HG03103 (cell line): ENCODE measurements at regions not wholly inside any gene's neighbourhood (a gene's known extent, or its start where the extent isn't known, plus 50 kb on each side); places are given as distances from the start of the nearest gene placed in this dataset.

Source experiments
- ATAC-seq: cut with Tn5 transposase; IDR thresholded peaks from one replicate; pipeline ENCODE4 v1.9.1; 2021; ENCODE audit warnings: low read depth; ENCODE audit not compliant: unreplicated experiment

- ATAC-seq = no peak
Measured at GRCh38 chr4:89665662-89666061, 171.3 kb downstream of the SNCA start.

DNA sequence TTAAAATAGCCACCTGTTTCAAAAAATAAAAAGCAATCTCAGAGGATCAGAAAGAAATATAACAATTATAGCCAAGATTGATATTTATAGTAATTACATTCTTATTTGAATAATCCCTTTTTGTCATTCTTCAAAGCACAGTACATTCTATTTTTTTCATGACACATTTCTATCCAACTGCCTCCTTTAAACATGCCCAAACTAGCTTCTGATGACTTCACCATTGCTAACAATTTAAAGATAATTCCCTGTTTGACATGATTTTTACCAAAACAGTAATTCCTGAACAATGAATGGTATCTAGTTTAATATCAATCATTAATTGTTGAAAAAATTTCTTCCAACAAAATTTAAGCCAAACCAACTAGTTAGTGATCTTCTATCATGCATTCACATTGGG is 172.4 kb downstream of the SNCA start:
- ATAC-seq = no peak

DNA sequence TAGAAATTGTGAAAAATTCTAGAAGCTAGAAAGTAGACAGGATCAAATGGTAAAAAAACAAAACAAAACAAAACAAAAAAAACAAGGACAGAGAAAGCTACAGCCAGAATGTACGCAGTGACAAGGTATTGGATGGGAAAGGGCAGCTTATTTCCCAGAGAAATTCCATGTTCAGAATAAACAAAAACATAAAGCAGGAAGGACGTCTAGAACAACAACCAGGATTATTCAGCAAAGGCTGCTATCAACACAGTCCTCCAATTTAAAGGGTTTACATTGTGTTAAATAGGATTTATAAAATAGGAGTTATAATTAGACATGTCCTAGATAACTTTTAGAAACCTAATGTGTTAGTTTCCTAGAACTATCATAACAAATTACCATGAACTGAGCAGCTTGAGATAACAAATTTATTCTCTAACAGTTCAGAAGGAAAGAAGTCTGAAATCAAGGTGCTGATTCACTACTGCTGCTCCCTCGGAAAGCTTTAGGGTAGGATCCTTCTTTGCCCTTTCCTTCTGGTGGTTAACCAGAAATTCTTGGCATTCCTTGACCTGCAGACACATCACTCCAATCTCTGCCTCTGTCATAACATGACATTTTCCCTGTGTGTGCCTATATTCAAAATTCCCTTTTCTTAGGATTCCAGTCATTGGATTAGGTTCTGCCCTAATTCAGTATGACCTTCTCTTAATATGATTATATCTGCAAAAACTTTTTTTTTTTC is 175.6 kb downstream of the SNCA start:
- no peak for ATAC-seq

DNA sequence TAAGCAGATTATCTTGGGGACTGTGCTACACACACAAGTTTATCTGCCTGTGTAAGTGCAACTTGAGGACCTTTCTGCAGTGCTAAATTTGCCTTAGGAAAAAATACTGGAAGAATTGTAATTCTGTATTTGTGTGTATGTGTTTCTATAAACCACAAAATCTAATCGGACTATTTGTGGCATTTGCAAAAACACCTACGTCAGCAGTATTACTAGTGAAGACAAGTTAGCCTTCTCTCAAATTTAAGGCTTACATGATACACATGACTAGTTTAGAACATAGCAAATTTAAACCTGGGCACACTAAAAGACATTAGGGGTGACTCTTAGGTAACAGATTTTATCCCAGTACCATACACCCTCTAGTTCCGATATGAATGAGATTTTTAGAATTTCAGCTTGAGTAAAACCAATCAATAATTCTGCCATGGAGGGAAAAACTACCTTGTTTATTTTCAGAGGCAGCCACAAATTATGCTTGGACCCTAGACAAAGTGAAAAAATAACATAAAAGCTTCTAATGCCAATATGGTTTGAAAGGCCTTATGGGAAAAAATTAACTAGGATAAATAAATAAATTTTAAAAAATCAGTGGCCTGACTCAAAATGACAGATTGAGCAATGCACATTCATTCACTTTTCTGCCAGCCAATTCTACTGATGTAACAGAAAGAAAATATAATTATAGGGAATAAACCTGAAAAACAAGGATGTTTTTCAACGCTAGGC is 176.4 kb downstream of the SNCA start:
- ATAC-seq = no peak

DNA sequence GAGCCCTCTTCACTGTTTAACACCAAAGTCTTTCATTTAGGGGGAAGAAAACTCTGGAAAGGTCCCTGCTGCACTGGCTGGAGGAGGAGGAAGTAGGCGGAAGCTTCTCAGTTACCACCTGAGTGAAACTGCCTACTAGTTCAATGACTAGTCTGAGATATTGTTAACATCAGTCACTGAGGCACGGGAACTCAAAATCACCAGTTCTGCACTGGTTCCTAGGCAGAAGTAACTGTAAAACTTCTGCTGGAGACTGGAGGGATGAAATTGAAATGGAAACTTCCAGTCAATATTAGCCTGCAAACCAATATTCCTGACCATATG is 178.3 kb downstream of the SNCA start:
- ATAC-seq = peak; percentile 77

DNA sequence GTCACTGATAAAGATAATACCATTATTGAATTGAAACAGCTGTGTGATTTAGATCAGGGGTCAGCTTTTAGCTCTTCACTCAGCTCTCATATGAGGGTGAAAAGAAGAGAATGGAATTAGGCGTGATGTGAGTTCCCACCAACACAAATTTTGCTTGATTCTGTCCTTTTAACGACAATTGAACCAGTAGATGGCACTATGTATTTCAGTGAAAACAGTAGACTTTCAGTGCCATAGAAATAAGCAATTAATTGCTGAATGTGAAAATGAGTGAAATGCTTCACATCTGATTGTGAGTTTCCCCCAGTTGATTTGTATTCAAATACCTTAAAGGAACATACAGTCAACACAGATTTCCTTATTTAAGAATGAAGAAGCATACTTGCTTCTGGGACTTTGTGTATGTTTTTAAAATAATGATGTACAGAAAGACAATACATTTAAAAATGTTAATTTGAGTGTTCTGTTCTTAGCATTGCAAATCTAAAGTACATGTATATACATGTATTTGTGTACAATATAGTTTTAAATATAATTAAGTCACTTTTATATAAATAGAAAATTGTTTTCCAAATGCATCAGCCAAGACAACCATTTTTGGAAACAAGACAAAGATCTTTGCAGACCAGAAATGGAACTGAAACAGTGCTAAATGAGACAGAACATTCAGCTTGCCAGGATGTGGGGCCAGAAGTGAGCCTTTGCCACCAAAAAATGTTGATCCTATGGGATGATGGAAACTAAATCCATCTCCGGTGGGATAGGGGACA is 178.8 kb downstream of the SNCA start:
- ATAC-seq = peak; percentile 60

- no peak for ATAC-seq
Measured at GRCh38 chr4:89653012-89653411, 183.9 kb downstream of the SNCA start.

GRCh38 chr4:89645482-89645881 is 191.5 kb downstream of the SNCA start:
- ATAC-seq = no peak

DNA sequence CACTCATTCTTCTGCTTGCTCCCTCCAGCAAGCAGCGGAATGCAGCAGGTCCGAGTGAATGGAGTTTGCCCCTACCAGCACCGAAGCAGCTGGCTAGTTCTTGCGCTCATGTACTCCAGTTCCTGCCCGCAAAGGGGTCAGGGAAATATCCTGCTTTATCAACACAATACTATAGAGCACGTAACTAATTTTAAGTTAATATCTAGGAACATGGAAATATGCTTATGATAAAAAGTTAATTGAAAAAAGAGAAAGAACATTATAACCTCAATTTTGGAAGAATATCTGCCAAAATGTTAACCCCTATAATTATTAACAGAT is 195.6 kb downstream of the SNCA start:
- no peak for ATAC-seq

DNA sequence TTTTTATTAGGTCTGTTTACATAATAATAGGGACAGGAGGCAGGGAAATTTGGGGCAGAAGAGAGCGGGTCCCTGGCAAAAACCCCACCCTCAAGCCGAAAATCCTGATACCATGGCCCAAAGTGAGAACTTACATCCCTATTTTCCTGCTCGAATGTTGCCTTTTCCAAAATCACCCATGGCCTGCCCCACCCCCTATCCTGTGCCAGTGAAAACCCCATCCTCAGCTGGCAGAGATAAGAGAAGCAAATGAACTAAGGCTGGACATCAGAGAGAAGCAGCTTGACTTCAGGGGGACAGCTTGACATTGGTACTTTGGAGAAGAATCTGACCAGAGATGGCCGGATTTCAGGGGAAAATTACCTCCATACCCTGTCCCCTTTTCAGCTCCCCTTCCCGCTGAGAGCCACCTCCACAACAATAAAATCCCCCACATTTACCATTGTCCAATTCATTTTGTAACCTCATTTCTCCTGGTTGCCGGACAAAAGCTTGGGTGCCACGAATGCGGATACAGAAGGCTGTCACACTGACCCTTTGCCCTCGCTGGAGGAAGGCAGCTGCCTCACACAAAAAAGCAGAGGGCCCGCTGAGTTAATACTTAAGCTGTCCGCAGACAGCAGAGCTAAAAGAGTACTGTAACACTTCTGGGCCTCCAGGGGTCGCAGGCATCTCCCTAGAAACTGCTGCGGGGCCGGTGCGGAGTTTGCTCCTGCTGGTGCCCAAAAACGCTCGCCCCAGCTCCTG is 196.2 kb downstream of the SNCA start:
- no peak for ATAC-seq

GRCh38 chr4:89639395-89639794 is 197.6 kb downstream of the SNCA start:
- ATAC-seq = no peak

GRCh38 chr4:89625599-89626293 is 211.2 kb downstream of the SNCA start:
- ATAC-seq = no peak

DNA sequence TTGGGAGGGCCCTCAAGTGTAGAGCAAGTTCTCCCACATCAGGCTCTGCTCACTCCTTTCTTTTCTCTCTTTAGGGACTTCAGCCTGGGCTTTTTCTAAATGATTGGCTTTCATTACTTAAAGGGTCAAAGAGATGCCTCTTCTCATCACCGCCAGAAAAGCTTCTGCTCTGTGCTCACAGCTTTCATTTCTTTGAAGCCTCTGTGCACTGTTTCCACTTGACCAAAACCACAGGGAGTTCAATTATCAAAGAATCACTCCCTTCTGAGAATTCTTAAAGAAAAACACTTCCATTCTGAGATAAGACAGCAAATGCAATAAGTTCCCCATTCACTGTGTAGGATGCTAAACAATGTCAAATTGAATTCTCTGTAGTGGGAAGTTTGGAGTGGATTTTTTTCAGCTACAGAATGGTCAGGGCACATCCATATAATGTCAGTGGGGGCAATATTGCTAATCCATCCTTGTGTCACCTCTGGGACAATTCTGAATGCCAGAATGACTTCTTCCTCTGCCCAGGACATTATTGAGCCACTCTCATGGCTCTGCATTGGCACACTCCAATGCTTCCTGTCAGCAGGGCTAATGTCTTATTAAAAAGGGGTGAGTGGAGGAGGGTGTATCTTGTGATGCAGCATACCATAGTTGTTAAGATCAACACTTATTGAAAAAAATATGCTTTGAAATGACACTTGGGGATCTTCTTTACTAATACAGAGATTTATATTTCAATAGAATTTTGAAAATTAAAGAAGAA is 217.6 kb downstream of the SNCA start:
- no peak for ATAC-seq

DNA sequence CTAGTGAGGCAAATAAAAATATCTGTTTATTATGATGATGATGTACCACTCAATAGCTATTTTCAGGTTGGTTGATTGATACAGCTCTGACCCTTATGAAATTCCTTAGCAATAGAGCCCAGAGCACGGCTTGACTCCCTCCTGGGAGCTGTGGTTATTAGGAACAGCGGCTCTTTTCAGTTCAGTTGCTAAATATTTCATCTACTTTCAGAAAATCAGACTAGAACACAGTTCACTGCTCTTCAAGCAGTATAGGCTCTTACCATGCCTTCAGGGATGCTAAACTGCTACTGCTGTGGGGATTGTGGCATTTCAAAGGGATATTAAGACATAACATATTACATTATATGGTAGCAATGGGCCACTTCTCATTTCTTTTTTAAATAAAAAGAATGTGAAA is 218.8 kb downstream of the SNCA start:
- ATAC-seq = no peak

DNA sequence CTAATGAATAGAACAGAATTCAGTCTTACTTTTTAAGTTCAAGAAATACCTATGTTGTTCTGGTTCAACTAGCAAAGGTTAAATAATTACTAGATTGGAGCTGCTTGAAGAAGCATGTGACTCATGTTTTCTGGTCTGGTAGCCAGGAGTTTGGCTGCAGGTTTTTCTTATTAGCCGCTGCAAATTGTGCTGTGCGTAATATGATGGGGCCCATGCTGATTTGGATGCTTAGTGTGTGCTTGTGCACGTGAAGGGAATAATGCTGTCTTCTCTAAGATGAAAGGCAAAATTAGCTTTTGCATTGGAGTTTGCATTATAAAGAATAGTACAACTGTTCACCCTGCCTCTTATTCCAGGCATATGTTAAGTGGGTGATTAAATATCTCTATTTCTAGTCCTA is 219.6 kb downstream of the SNCA start:
- no peak for ATAC-seq

DNA sequence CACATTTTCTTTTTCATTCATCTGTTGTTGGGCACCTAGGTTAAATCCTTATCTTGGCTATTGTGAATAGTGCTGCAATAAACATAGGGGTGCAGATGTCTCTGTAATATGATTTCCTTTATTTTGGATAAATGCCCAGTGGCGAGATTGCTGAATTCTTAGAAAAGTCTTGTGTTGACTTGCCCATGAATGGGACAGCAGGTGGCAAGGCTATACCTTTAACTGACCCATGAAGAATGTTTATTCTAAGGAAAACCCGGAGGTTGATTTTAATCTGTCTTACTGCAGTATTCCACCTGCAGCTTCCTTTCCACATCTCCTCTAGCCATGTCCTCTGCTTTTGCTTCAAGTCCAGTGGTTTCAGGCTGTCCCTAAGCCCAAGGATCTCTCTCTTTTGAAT is 220.6 kb downstream of the SNCA start:
- ATAC-seq = no peak

- no peak for ATAC-seq
Measured at GRCh38 chr4:89615051-89615450, 221.9 kb downstream of the SNCA start.

DNA sequence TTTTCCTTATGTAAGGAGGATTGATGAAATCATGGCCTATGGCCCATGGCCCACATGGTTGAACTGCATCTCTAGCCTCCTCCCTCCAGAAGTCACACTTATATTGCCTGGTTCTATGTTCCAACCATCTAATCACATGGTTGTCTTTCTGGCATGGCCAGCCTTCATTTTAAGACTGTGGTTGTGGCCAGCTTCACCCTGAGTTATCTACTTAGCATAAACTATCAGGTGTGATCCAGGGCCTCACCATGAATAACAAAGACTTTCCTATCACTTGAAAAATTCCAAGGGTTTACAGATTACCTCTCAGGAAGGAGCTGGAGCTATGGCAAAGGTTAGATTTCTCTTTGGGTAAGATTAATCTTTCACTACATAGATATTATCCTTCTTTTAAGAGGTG is 222.8 kb downstream of the SNCA start:
- no peak for ATAC-seq

GRCh38 chr4:89610236-89610635 is 226.7 kb downstream of the SNCA start:
- no peak for ATAC-seq

DNA sequence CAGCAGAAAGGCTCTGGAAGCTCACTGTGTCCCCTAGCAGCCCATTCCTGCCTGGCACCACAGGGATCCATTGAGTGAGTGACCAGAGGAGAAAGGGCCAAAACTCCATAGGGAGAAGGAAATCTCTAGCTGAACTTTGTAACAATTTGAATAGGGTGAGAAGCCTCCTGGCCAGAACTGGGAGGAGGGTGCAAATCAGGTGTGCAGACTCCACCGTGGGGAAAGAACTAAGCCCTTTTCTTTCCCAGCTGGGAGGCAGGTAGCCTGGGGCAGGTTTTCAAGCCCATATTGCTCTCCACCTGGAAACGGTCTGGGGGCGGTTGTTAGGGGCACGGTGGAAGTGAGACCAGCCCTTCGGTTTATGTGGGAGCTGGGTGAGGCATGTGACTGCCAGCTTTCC is 227.2 kb downstream of the SNCA start:
- ATAC-seq = no peak
